GM23338 (cell line): ENCODE measurements at regions not wholly inside any gene's neighbourhood (a gene's known extent, or its start where the extent isn't known, plus 50 kb on each side); places are given as distances from the start of the nearest gene placed in this dataset.

Experiments
- ATAC-seq: fragments of 200-7000 bp; cut with Tn5 transposase; 3 replicates; pipeline ENCODE4 v1.9.1; 2020
- DNase-seq: peaks from one replicate; pipeline ENCODE4 v3.0.0-alpha.2; 2015; ENCODE audit warnings: low spot score
- H2AFZ ChIP-seq: fragments of 200-600 bp; sonication (generic); 2 replicates; pipeline ENCODE4 v1.8.0; 2016; ENCODE audit warnings: antibody characterized with exemption, mild to moderate bottlenecking, moderate library complexity
- H3F3A ChIP-seq: fragments of 200-600 bp; sonication (generic); replicated peaks from 2 replicates; pipeline ENCODE4 v1.8.0; 2017; ENCODE audit warnings: antibody characterized with exemption, mixed run types, low read depth
- H3K27ac ChIP-seq: fragments of 200-600 bp; sonication (generic); 2 replicates; pipeline ENCODE4 v1.6.1; 2016; ENCODE audit warnings: low read depth
- H3K27me3 ChIP-seq: fragments of 200-600 bp; sonication (generic); 2 replicates; pipeline ENCODE4 v1.8.0; 2016; ENCODE audit warnings: mild to moderate bottlenecking, mixed run types, moderate library complexity; ENCODE audit not compliant: insufficient read depth
- H3K36me3 ChIP-seq: fragments of 200-600 bp; sonication (generic); 2 replicates; pipeline ENCODE4 v1.8.0; 2016; ENCODE audit warnings: mild to moderate bottlenecking; ENCODE audit not compliant: insufficient read depth
- H3K4me1 ChIP-seq: fragments of 200-600 bp; sonication (generic); 2 replicates; pipeline ENCODE4 v1.8.0; 2016; ENCODE audit warnings: mild to moderate bottlenecking, moderate library complexity; ENCODE audit not compliant: insufficient read depth
- H3K4me2 ChIP-seq: fragments of 200-600 bp; sonication (generic); 2 replicates; pipeline ENCODE4 v1.7.1; 2017; ENCODE audit warnings: mixed run types
- H3K4me3 ChIP-seq: fragments of 200-600 bp; sonication (generic); 2 replicates; pipeline ENCODE4 v1.6.1; 2016; ENCODE audit warnings: mixed run types
- H3K79me2 ChIP-seq: fragments of 200-600 bp; sonication (generic); replicated peaks from 2 replicates; pipeline ENCODE4 v1.8.0; 2017; ENCODE audit warnings: mild to moderate bottlenecking; ENCODE audit not compliant: insufficient read depth
- H3K9me2 ChIP-seq: fragments of 200-600 bp; sonication (generic); 2 replicates; pipeline ENCODE4 v1.8.0; 2017; ENCODE audit not compliant: insufficient read depth
- H4K20me1 ChIP-seq: fragments of 200-600 bp; sonication (generic); replicated peaks from 2 replicates; pipeline ENCODE4 v1.8.0; 2017; ENCODE audit warnings: mild to moderate bottlenecking; ENCODE audit not compliant: insufficient read depth
- H3K27ac Mint-ChIP-seq: 2 replicates; pipeline ENCODE4 v1.8.0; 2020; ENCODE audit warnings: inconsistent platforms, mild to moderate bottlenecking, moderate library complexity, mixed read lengths
- H3K27me3 Mint-ChIP-seq: 3 replicates; pipeline ENCODE4 v1.8.0; 2022; ENCODE audit warnings: low read depth, mild to moderate bottlenecking, moderate library complexity, mixed read lengths, inconsistent platforms; ENCODE audit not compliant: insufficient read depth, poor library complexity
- H3K36me3 Mint-ChIP-seq: 3 replicates; pipeline ENCODE4 v1.8.0; 2021; ENCODE audit warnings: low read depth, mild to moderate bottlenecking, inconsistent platforms, moderate library complexity, mixed read lengths
- H3K4me1 Mint-ChIP-seq: 3 replicates; pipeline ENCODE4 v1.8.0; 2020; ENCODE audit warnings: mild to moderate bottlenecking, inconsistent platforms, mixed read lengths
- H3K4me3 Mint-ChIP-seq: 3 replicates; pipeline ENCODE4 v1.8.0; 2021; ENCODE audit warnings: moderate library complexity, mild to moderate bottlenecking, inconsistent platforms, mixed read lengths
- H3K9me3 Mint-ChIP-seq: 3 replicates; pipeline ENCODE4 v1.8.0; 2020; ENCODE audit warnings: moderate library complexity, mild to moderate bottlenecking, inconsistent platforms, mixed read lengths
- CTCF ChIP-seq, 2 experiments: fragments of 200-600 bp in 1 of 2; sonication (generic) in 1 of 2; conservative IDR thresholded peaks; 2 replicates each; pipeline versions ENCODE4 v1.5.1 to v1.6.1; 2016 to 2017; ENCODE audit warnings: antibody characterized with exemption in 2 of 2, low read depth in 2 of 2, mild to moderate bottlenecking in 2 of 2, moderate library complexity in 1 of 2
- ETS1 ChIP-seq: IDR thresholded peaks from 2 replicates; pipeline ENCODE4 v1.6.1; 2016; ENCODE audit warnings: antibody characterized with exemption
- JUNB ChIP-seq: IDR thresholded peaks from one replicate; pipeline ENCODE4 v1.6.1; 2016; ENCODE audit warnings: antibody characterized with exemption; ENCODE audit not compliant: unreplicated experiment
- NANOG ChIP-seq: IDR thresholded peaks from 2 replicates; pipeline ENCODE4 v1.6.1; 2016; ENCODE audit warnings: antibody characterized with exemption, borderline replicate concordance
- POLR2AphosphoS5 ChIP-seq: IDR thresholded peaks from 2 replicates; pipeline ENCODE4 v1.6.1; 2016; ENCODE audit warnings: antibody characterized with exemption, low read depth
- REST ChIP-seq: IDR thresholded peaks from one replicate; pipeline ENCODE4 v1.6.1; 2018; ENCODE audit warnings: antibody characterized with exemption; ENCODE audit not compliant: unreplicated experiment
- STAT1 ChIP-seq: IDR thresholded peaks from one replicate; pipeline ENCODE4 v1.6.1; 2016; ENCODE audit warnings: antibody characterized with exemption; ENCODE audit not compliant: unreplicated experiment
- ZNF114 ChIP-seq: fragments of 250-450 bp; sonication (Bioruptor Pico); IDR thresholded peaks from 2 replicates; pipeline ENCODE4 v1.5.0; 2020; ENCODE audit warnings: mild to moderate bottlenecking, moderate library complexity
- ZNF331 ChIP-seq: fragments of 250-450 bp; sonication (Bioruptor Pico); IDR thresholded peaks from 2 replicates; pipeline ENCODE4 v1.5.0; 2020; ENCODE audit warnings: low read depth, mild to moderate bottlenecking, moderate library complexity

GRCh38 chr4:79182209-79182608, 143.7 kb downstream of the NAA11 start (continued):
- TF ChIP-seq CTCF (conservative IDR thresholded peaks at IDR 0.05; ENCODE audit: low read depth in 2 of 2), result no peak
- TF ChIP-seq ETS1, result no peak
- no peak for TF ChIP-seq ZNF331 (CRISPR knock-in tag)
- TF ChIP-seq NANOG, result no peak
- no peak for TF ChIP-seq JUNB

GRCh38 chr4:79181190-79181589, 144.7 kb downstream of the NAA11 start:
- Histone ChIP-seq H3K27me3 (no peaks in the 10 kb centered on the region), H3K4me3 (no peak overlapping the region), H3K9me2 (no peaks in the 10 kb centered on the region), H4K20me1 (no peaks in the 10 kb centered on the region), H3K4me1 (no peaks in the 10 kb centered on the region), H3K36me3 (no peaks in the 10 kb centered on the region), H3F3A (no peaks in the 10 kb centered on the region), H3K79me2 (no peaks in the 10 kb centered on the region), H3K27ac (no peak overlapping the region), H2AFZ (peak overlapping the region; percentile 25; the same call in 1 of the 2 replicates), H3K4me2 (no peak overlapping the region)
- Mint-ChIP-seq H3K27ac (no peak overlapping the region), H3K9me3 (no peaks in the 10 kb centered on the region; the same call in 2 of the 3 replicates), H3K36me3 (no peaks in the 10 kb centered on the region), H3K27me3 (no peaks in the 10 kb centered on the region), H3K4me3 (no peak overlapping the region), H3K4me1 (peaks cover 4% of the 10 kb centered on the region; the same call in 2 of the 3 replicates)
- TF ChIP-seq REST, result no peak
- no peak for TF ChIP-seq JUNB
- no peak for TF ChIP-seq STAT1
- no peak for TF ChIP-seq ETS1
- no peak for TF ChIP-seq ZNF114 (CRISPR knock-in tag)
- TF ChIP-seq POLR2AphosphoS5, result no peak
- DNase-seq (no peak), ATAC-seq (no peak)
